ENCODE measurements at regions not wholly inside any gene's neighbourhood (a gene's known extent, or its start where the extent isn't known, plus 50 kb on each side); places are given as distances from the start of the nearest gene placed in this dataset.

DNA sequence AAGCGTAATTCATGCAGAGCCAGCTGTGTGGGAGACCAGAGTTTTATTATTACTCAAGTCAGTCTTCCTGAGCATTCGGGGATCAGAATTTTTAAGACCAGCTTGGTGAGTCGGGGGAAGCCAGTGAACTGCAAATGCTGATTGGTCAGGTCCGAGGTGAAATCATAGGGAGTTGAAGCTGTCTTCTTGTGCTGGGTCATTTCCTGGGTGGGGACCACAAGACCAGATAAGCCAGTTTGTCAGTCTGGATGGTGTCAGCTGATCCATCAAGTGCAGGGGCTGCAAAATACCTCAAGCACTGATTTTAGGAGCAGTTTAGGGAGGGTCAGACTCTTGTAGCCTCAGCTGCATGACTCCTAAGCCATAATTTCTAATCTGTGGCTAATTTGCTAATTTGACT is 228.1 kb upstream of the ATP10A start:
- H3K9me3 ChIP-seq (ENCODE audit: control insufficient read depth, low read depth, low read length), result no peaks in the 10 kb centered on the region
- no peak overlapping the region for H3K9ac ChIP-seq (ENCODE audit: low read length)
- H3K36me3 ChIP-seq (ENCODE audit: control insufficient read depth, low read depth, low read length), result no peaks in the 10 kb centered on the region
- H3K27me3 ChIP-seq (ENCODE audit: control insufficient read depth, insufficient read depth, low read length), result no peaks in the 10 kb centered on the region
- no peak overlapping the region for H3K4me3 ChIP-seq (ENCODE audit: low read length)
- peaks cover 7% of the 10 kb centered on the region for H3K4me1 ChIP-seq (ENCODE audit: control insufficient read depth, low read depth, low read length)
- H3K27ac ChIP-seq (ENCODE audit: low read length), result no peak overlapping the region

DNA sequence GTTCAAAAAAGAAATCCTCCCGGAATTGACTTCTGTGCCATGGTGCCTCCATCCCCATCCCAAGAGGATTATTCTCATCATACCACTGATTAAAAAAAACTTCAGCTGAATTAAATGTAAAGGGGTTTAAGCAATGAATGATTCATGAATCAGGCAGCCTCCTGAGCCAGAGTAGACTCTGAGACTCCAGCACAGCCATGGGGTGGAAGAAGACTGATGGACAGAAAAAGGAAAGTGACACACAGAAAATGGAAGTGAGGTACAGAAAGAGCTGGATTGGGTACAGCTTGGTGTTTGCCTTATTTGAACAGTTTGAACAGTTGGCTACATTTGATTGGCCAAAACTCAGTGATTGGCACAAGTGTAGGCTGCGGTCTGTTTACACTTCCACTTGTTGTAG is 224.8 kb upstream of the ATP10A start:
- no peak overlapping the region for H3K27ac ChIP-seq (ENCODE audit: low read length)
- no peaks in the 10 kb centered on the region for H3K9me3 ChIP-seq (ENCODE audit: control insufficient read depth, low read depth, low read length)
- H3K9ac ChIP-seq (ENCODE audit: low read length), result no peak overlapping the region
- no peak overlapping the region for H3K4me3 ChIP-seq (ENCODE audit: low read length)
- no peaks in the 10 kb centered on the region for H3K36me3 ChIP-seq (ENCODE audit: control insufficient read depth, low read depth, low read length)
- peaks cover 15% of the 10 kb centered on the region for H3K4me1 ChIP-seq (ENCODE audit: control insufficient read depth, low read depth, low read length)
- no peaks in the 10 kb centered on the region for H3K27me3 ChIP-seq (ENCODE audit: control insufficient read depth, insufficient read depth, low read length)

DNA sequence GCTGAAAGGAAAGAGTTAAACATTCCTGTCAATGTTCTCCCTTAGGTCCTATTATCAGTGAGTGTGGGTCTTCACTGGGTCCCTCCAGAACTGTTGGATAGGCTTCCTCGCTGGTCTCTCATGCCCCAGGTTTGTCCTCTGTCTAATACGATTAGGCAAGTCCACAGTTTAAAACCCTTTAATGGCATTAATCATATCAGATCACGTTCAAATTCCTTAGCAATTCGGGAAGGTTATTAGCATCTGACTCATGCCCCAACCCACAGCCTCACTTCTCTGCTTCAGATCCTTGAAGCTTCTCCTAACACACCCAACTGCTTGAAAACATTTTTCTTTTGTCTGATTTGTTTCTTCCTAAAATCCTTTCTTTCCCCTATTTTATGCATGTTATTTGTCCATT is 224.3 kb upstream of the ATP10A start:
- Histone ChIP-seq H3K4me3 (ENCODE audit: low read length) (no peak overlapping the region), H3K36me3 (ENCODE audit: control insufficient read depth, low read depth, low read length) (no peaks in the 10 kb centered on the region), H3K27ac (ENCODE audit: low read length) (no peak overlapping the region), H3K27me3 (ENCODE audit: control insufficient read depth, insufficient read depth, low read length) (no peaks in the 10 kb centered on the region), H3K9ac (ENCODE audit: low read length) (no peak overlapping the region), H3K4me1 (ENCODE audit: control insufficient read depth, low read depth, low read length) (peaks cover 17% of the 10 kb centered on the region), H3K9me3 (ENCODE audit: control insufficient read depth, low read depth, low read length) (no peaks in the 10 kb centered on the region)

DNA sequence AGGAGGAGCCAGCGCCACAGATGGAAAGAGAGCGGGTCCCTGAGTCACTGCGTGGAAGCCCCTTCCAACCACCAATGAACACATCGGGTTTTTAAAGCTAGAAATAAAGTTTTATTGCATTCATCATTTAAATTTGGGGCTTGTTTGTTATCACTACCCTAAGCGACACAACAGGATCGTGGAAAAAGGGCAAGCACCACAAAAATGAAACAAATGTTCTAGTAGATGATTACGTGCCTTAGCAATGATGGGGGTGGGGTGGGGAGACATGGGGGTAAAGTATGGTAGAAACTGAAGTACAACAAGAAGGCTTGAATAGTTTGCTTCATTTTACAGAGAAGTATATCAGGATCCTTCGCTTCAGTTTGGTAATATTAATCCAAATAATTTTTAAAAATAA is 221.6 kb upstream of the ATP10A start:
- H3K9ac ChIP-seq (ENCODE audit: low read length), result no peak overlapping the region
- H3K4me1 ChIP-seq (ENCODE audit: control insufficient read depth, low read depth, low read length), result peaks cover 19% of the 10 kb centered on the region
- no peaks in the 10 kb centered on the region for H3K9me3 ChIP-seq (ENCODE audit: control insufficient read depth, low read depth, low read length)
- no peaks in the 10 kb centered on the region for H3K27me3 ChIP-seq (ENCODE audit: control insufficient read depth, insufficient read depth, low read length)
- no peaks in the 10 kb centered on the region for H3K36me3 ChIP-seq (ENCODE audit: control insufficient read depth, low read depth, low read length)
- no peak overlapping the region for H3K4me3 ChIP-seq (ENCODE audit: low read length)
- no peak overlapping the region for H3K27ac ChIP-seq (ENCODE audit: low read length)

DNA sequence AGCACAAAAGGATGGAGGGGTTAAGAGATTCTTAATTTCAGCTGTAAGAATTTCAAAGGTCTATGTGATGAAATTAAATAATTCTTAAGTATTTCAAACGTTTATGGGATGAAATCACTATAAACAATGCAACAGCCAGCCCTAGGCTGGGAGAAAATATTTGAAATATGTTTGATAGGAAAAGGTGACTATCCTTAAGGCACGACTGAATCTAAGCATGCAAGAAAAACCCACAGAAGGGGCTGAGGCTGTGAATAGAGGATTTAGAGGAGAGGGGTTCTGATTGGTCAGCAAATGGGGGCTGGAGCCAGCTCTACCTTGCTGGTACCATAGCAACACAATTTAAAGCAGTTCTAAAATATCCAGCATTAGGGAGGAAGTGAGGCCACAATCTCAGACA is 220.8 kb upstream of the ATP10A start:
- H3K9ac ChIP-seq (ENCODE audit: low read length), result no peak overlapping the region
- no peaks in the 10 kb centered on the region for H3K27me3 ChIP-seq (ENCODE audit: control insufficient read depth, insufficient read depth, low read length)
- no peak overlapping the region for H3K4me3 ChIP-seq (ENCODE audit: low read length)
- no peak overlapping the region for H3K27ac ChIP-seq (ENCODE audit: low read length)
- peaks cover 19% of the 10 kb centered on the region for H3K4me1 ChIP-seq (ENCODE audit: control insufficient read depth, low read depth, low read length)
- no peaks in the 10 kb centered on the region for H3K9me3 ChIP-seq (ENCODE audit: control insufficient read depth, low read depth, low read length)
- H3K36me3 ChIP-seq (ENCODE audit: control insufficient read depth, low read depth, low read length), result no peaks in the 10 kb centered on the region

DNA sequence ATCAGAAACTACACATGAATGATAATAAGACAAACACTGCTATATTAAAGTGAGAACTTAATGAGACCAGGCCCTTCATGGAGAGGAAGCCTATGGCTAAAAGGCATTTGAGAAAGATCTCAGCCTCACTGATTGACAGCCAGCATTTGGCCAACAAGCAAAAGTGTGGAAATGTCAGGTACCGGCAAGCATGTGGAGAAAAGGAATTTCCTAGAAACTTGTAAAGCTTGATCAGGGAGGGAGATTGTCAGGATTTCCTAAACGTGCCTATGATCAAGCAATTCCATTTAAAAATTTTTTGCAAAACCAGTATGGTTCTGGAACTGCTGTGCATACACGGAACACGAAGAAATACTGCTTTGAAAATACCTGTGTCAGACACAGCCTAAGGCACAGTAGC is 220.3 kb upstream of the ATP10A start:
- H3K9me3 ChIP-seq (ENCODE audit: control insufficient read depth, low read depth, low read length), result no peaks in the 10 kb centered on the region
- peaks cover 19% of the 10 kb centered on the region for H3K4me1 ChIP-seq (ENCODE audit: control insufficient read depth, low read depth, low read length)
- H3K27ac ChIP-seq (ENCODE audit: low read length), result no peak overlapping the region
- H3K9ac ChIP-seq (ENCODE audit: low read length), result peak overlapping the region; percentile 81
- no peaks in the 10 kb centered on the region for H3K36me3 ChIP-seq (ENCODE audit: control insufficient read depth, low read depth, low read length)
- H3K4me3 ChIP-seq (ENCODE audit: low read length), result no peak overlapping the region
- H3K27me3 ChIP-seq (ENCODE audit: control insufficient read depth, insufficient read depth, low read length), result no peaks in the 10 kb centered on the region

DNA sequence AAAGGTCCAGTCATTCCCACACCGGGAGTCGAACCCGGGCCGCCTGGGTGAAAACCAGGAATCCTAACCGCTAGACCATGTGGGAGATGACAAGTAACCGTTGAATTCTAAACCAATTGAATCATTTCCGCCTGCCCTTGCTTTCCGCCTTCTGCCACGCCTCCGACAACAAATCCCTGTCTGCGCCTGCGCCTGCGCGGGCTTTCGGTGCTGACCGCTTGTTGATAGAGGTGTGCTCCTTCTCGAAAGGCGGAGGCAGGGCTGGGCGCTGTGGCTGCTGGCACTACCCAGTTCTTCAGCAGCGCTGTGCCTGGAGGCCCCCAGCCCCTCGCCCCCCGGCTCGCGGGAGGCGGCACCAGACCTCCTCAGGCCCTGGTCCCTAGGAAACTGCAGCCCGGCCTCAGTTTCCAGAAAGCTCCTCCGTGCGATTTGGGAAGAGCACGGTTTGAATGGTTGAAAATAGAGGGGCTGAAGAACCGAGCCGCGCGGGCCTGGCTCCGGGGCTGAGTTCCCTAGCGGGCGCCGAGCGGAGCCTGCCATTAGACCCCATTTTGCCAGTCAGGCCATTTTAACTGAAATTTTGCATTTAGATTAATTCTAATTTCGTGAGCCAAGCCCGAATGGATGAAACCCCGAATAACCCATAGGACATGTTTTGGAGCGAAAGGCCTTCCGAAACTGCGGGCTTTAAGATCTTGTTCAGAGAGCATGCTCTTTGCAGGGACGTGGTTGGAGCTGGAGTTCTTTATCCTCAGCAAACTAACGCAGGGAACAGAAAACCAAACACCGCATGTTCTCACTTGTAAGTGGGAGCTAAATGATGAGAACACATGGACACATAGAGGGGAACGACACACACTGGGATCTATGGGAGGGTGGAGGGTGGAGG is 219.3 kb upstream of the ATP10A start:
- H3K36me3 ChIP-seq (ENCODE audit: control insufficient read depth, low read depth, low read length), result no peaks in the 10 kb centered on the region
- H3K9ac ChIP-seq (ENCODE audit: low read length), result peak overlapping the region; percentile 81
- peaks cover 19% of the 10 kb centered on the region for H3K4me1 ChIP-seq (ENCODE audit: control insufficient read depth, low read depth, low read length)
- H3K27ac ChIP-seq (ENCODE audit: low read length), result peak overlapping the region; percentile 38
- peak overlapping the region; percentile 81 for H3K4me3 ChIP-seq (ENCODE audit: low read length)
- no peaks in the 10 kb centered on the region for H3K27me3 ChIP-seq (ENCODE audit: control insufficient read depth, insufficient read depth, low read length)
- H3K9me3 ChIP-seq (ENCODE audit: control insufficient read depth, low read depth, low read length), result no peaks in the 10 kb centered on the region

DNA sequence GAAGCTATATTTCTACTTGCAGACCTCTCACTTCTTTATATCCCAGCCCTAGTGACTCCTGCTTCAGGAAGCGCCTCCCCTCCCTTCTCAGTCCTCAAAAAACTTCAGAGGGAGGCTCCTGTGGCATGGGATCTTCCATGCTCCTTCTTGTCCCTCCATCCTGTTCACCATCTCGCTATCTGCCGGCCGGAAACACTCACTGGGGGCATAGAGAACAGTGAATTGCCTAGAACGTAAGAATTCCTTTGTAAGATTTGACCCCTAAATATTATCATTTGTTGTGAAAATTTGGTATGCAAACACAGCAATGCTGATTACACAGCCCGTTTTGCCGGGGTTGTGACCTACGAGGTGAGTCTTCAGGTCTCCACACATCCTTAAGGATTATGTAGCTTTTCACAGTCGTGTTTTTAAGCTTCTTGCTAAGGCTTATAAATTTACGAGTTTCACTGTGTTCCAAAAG is 218.7 kb upstream of the ATP10A start:
- Histone ChIP-seq H3K9ac (ENCODE audit: low read length) (peak overlapping the region; percentile 50), H3K27ac (ENCODE audit: low read length) (peak overlapping the region; percentile 4), H3K27me3 (ENCODE audit: control insufficient read depth, insufficient read depth, low read length) (no peaks in the 10 kb centered on the region), H3K36me3 (ENCODE audit: control insufficient read depth, low read depth, low read length) (no peaks in the 10 kb centered on the region), H3K4me1 (ENCODE audit: control insufficient read depth, low read depth, low read length) (peaks cover 19% of the 10 kb centered on the region), H3K9me3 (ENCODE audit: control insufficient read depth, low read depth, low read length) (no peaks in the 10 kb centered on the region), H3K4me3 (ENCODE audit: low read length) (peak overlapping the region; percentile 52)

DNA sequence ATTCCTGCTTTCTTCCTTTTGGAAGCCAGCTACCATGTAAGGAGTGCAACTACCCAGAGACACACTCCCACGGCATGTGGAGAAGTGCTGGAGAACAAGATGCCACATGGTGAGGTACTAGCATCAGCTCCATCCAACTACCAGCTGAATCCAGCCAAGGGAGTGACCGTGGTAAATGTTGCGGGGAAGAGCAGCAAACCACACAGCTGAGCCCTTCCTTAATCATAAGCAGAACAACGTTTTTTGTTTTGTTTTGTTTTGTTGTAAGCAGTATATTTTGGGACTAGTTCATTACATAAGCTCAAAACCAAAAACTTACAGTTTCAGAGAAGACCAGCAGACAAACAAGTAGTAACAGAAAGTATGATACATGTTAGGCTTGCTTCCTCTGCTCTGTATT is 212.6 kb upstream of the ATP10A start:
- no peak overlapping the region for H3K4me3 ChIP-seq (ENCODE audit: low read length)
- H3K27me3 ChIP-seq (ENCODE audit: control insufficient read depth, insufficient read depth, low read length), result no peaks in the 10 kb centered on the region
- no peak overlapping the region for H3K27ac ChIP-seq (ENCODE audit: low read length)
- H3K4me1 ChIP-seq (ENCODE audit: control insufficient read depth, low read depth, low read length), result no peaks in the 10 kb centered on the region
- H3K9me3 ChIP-seq (ENCODE audit: control insufficient read depth, low read depth, low read length), result no peaks in the 10 kb centered on the region
- no peaks in the 10 kb centered on the region for H3K36me3 ChIP-seq (ENCODE audit: control insufficient read depth, low read depth, low read length)
- no peak overlapping the region for H3K9ac ChIP-seq (ENCODE audit: low read length)

DNA sequence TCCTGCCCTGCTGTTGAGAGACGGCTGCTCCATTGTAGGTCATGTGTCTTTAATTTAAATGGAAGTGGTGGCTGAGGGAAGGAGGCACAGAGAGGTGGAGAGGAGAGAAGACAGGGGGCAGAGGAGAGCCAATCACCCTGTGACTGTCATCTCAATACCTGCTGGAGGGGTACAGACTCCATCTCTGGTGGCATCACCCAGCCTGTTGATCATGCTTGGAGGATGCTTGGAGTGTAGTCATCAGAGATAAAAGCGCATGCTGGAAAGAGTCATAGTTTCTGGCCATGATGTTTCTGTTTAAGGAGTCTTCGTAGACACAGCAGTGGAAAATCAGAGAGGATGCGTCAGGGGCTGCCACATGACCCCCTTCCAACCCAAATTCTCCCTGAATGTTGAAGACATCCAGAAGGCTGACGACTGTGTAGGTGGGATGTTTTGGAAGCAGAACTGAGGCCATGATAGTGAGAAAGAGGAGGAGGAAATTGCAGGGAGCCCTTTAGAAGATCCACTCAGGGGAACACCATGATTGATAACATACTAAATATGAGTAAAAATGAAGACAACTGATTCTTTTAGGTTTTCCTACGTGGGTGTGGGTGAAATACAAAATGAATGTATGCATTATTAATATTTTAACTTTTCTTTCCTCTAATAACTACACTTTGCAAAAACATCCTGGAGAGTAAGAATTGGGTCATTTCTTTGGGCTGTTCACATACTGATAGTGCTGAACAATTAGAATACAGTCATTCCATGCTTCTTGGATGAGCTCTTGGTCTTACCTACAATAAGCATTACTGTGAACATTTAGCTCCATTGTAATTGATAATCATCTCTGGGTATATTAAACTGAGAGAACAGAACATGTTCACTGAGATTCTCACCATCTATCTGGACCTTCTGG is 210.6 kb upstream of the ATP10A start:
- H3K36me3 ChIP-seq (ENCODE audit: control insufficient read depth, low read depth, low read length), result no peaks in the 10 kb centered on the region
- H3K9ac ChIP-seq (ENCODE audit: low read length), result no peak overlapping the region
- H3K27ac ChIP-seq (ENCODE audit: low read length), result no peak overlapping the region
- no peak overlapping the region for H3K4me3 ChIP-seq (ENCODE audit: low read length)
- no peaks in the 10 kb centered on the region for H3K9me3 ChIP-seq (ENCODE audit: control insufficient read depth, low read depth, low read length)
- H3K27me3 ChIP-seq (ENCODE audit: control insufficient read depth, insufficient read depth, low read length), result no peaks in the 10 kb centered on the region
- no peaks in the 10 kb centered on the region for H3K4me1 ChIP-seq (ENCODE audit: control insufficient read depth, low read depth, low read length)

DNA sequence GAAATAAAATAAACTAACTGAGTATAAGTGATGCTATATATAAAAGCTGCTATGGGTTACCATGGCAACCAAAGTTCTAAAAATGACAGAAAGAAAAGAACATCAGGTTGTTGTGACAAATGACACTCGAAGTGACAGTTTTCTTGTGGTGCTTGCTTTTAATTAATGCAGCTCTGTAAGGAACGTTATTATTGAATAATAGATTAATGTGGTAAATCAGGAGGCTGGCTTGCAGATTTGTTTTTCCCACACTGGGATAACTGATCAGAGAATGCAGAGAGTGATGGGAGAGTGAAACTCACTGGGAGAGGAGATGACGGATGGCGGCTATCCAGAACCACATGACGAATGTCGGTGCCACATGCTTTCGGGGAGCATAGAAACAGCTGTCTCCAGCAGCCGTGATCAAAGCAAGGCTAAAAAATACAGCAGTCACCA is 207.0 kb upstream of the ATP10A start:
- no peaks in the 10 kb centered on the region for H3K36me3 ChIP-seq (ENCODE audit: control insufficient read depth, low read depth, low read length)
- no peak overlapping the region for H3K27ac ChIP-seq (ENCODE audit: low read length)
- H3K4me3 ChIP-seq (ENCODE audit: low read length), result no peak overlapping the region
- H3K9me3 ChIP-seq (ENCODE audit: control insufficient read depth, low read depth, low read length), result no peaks in the 10 kb centered on the region
- H3K4me1 ChIP-seq (ENCODE audit: control insufficient read depth, low read depth, low read length), result no peaks in the 10 kb centered on the region
- no peaks in the 10 kb centered on the region for H3K27me3 ChIP-seq (ENCODE audit: control insufficient read depth, insufficient read depth, low read length)
- H3K9ac ChIP-seq (ENCODE audit: low read length), result no peak overlapping the region
